IMR-90 (cell line): ENCODE measurements at regions not wholly inside any gene's neighbourhood (a gene's known extent, or its start where the extent isn't known, plus 50 kb on each side); places are given as distances from the start of the nearest gene placed in this dataset.

Source experiments
- ATAC-seq: fragments of 200-7000 bp; cut with Tn5 transposase; 2 replicates; pipeline ENCODE4 v1.9.1; 2020; ENCODE audit warnings: low read depth, mild to moderate bottlenecking, moderate library complexity
- BruUV-seq: library from RNA; stranded (reverse); fragments of 400-500 nt; replicated peaks from 2 replicates; lab custom pipeline; 2021; lab: Mats Ljungman, UMichigan
- CTCF ChIA-PET: fragments of 300-600 bp; formaldehyde crosslinking; extraction: SDS; loops from one replicate; lab custom pipeline; 2021; ENCODE audit warnings: antibody characterized with exemption; lab: Yijun Ruan, JAX
- POLR2A ChIA-PET: fragments of 300-600 bp; sonication (Branson Sonifier 250); formaldehyde crosslinking; loops from one replicate; lab custom pipeline; 2022; ENCODE audit warnings: antibody characterized with exemption; ENCODE audit not compliant: unreplicated experiment; lab: Charles Lee
- DNase-seq: peaks from one replicate; pipeline ENCODE4 v3.0.0; 2013
- H2AFZ ChIP-seq: replicated peaks from 2 replicates; pipeline ENCODE3; 2013; ENCODE audit warnings: low read length, mild to moderate bottlenecking; ENCODE audit not compliant: poor library complexity
- H2AK5ac ChIP-seq: 2 replicates; pipeline ENCODE4 v1.6.1; 2013; ENCODE audit warnings: low read depth, low read length, inconsistent platforms
- H2AK9ac ChIP-seq: replicated peaks from 2 replicates; pipeline ENCODE3; 2013; ENCODE audit warnings: mild to moderate bottlenecking, low read depth, low read length, moderate library complexity; ENCODE audit not compliant: poor library complexity
- H2BK120ac ChIP-seq: 2 replicates; pipeline ENCODE4 v1.6.1; 2013; ENCODE audit warnings: low read depth, low read length, inconsistent platforms
- H2BK15ac ChIP-seq: 3 replicates; pipeline ENCODE4 v1.6.1; 2013; ENCODE audit warnings: low read depth, low read length, inconsistent platforms
- H2BK20ac ChIP-seq: 2 replicates; pipeline ENCODE4 v1.6.1; 2013; ENCODE audit warnings: low read depth, mild to moderate bottlenecking, inconsistent platforms, low read length, moderate library complexity
- H2BK5ac ChIP-seq: 2 replicates; pipeline ENCODE4 v1.6.1; 2013; ENCODE audit warnings: mild to moderate bottlenecking, low read depth, low read length, inconsistent platforms; ENCODE audit not compliant: poor library complexity, severe bottlenecking
- H3K14ac ChIP-seq: replicated peaks from 2 replicates; pipeline ENCODE4 v1.6.1; 2013; ENCODE audit warnings: low read depth, low read length, inconsistent platforms
- H3K18ac ChIP-seq: 2 replicates; pipeline ENCODE4 v1.6.1; 2013; ENCODE audit warnings: low read depth, low read length, control low read depth
- H3K23ac ChIP-seq: 2 replicates; pipeline ENCODE4 v1.6.1; 2013; ENCODE audit warnings: low read depth, low read length, inconsistent platforms
- H3K27ac ChIP-seq: 2 replicates; pipeline ENCODE4 v1.5.1; 2013; ENCODE audit warnings: mild to moderate bottlenecking, control low read depth, low read length; ENCODE audit not compliant: insufficient read depth
- H3K27me3 ChIP-seq: 2 replicates; pipeline ENCODE4 v1.6.1; 2013; ENCODE audit warnings: low read length; ENCODE audit not compliant: control insufficient read depth, insufficient read depth
- H3K36me3 ChIP-seq: 2 replicates; pipeline ENCODE4 v1.6.1; 2013; ENCODE audit warnings: low read length, mixed read lengths; ENCODE audit not compliant: control insufficient read depth, insufficient read depth
- H3K4ac ChIP-seq: 2 replicates; pipeline ENCODE4 v1.6.1; 2013; ENCODE audit warnings: low read depth, low read length, inconsistent platforms
- H3K4me1 ChIP-seq: 2 replicates; pipeline ENCODE4 v1.6.1; 2013; ENCODE audit warnings: low read length, mixed read lengths; ENCODE audit not compliant: control insufficient read depth, insufficient read depth
- H3K4me2 ChIP-seq: 2 replicates; pipeline ENCODE4 v1.6.1; 2013; ENCODE audit warnings: low read depth, mild to moderate bottlenecking, control low read depth, low read length, moderate library complexity
- H3K4me3 ChIP-seq: 2 replicates; pipeline ENCODE4 v1.5.1; 2013; ENCODE audit warnings: low read depth, mild to moderate bottlenecking, control low read depth, low read length, moderate library complexity; ENCODE audit not compliant: insufficient read depth
- H3K56ac ChIP-seq: 2 replicates; pipeline ENCODE4 v1.6.1; 2013; ENCODE audit warnings: low read length, inconsistent platforms; ENCODE audit not compliant: insufficient read depth; ENCODE audit errors: extremely low read depth
- H3K79me1 ChIP-seq, 2 experiments: 2 replicates each; pipeline ENCODE4 v1.6.1; 2013; ENCODE audit warnings: low read length in 2 of 2, inconsistent platforms in 1 of 2, low read depth in 1 of 2
- H3K9ac ChIP-seq: 2 replicates; pipeline ENCODE4 v1.6.1; 2013; ENCODE audit warnings: low read depth, low read length, control low read depth
- H3K9me1 ChIP-seq: 2 replicates; pipeline ENCODE4 v1.6.1; 2013; ENCODE audit warnings: low read length, inconsistent platforms; ENCODE audit not compliant: insufficient read depth
- H3K9me3 ChIP-seq: 2 replicates; pipeline ENCODE4 v1.6.1; 2013; ENCODE audit warnings: low read length; ENCODE audit not compliant: control insufficient read depth, insufficient read depth
- H4K20me1 ChIP-seq: 2 replicates; pipeline ENCODE4 v1.6.1; 2013; ENCODE audit warnings: low read length, inconsistent platforms; ENCODE audit not compliant: insufficient read depth
- H4K5ac ChIP-seq: 2 replicates; pipeline ENCODE4 v1.6.1; 2013; ENCODE audit warnings: mild to moderate bottlenecking, low read depth, low read length, control low read depth
- H4K8ac ChIP-seq, 2 experiments: 2 replicates each; pipeline ENCODE4 v1.6.1; 2013; ENCODE audit warnings: low read depth in 2 of 2, low read length in 2 of 2, control low read depth in 1 of 2, inconsistent platforms in 1 of 2
- H4K91ac ChIP-seq: 2 replicates; pipeline ENCODE4 v1.6.1; 2013; ENCODE audit warnings: low read depth, low read length, inconsistent platforms; ENCODE audit not compliant: insufficient read depth
- CHD1 ChIP-seq: IDR thresholded peaks from 2 replicates; pipeline ENCODE4 v1.6.1; 2012; ENCODE audit warnings: low read depth, low read length, improper control_type of control experiment
- FOS ChIP-seq: fragments of 150-350 bp; IDR thresholded peaks from 2 replicates; pipeline ENCODE4 v1.6.1; 2016; ENCODE audit warnings: low read depth, low read length
- MAZ ChIP-seq: IDR thresholded peaks from 2 replicates; pipeline ENCODE4 v1.6.1; 2012; ENCODE audit warnings: low read depth, mild to moderate bottlenecking, low read length, improper control_type of control experiment, moderate library complexity, borderline replicate concordance
- MXI1 ChIP-seq: IDR thresholded peaks from 2 replicates; pipeline ENCODE4 v1.6.1; 2012; ENCODE audit warnings: low read depth, mild to moderate bottlenecking, low read length, moderate library complexity, borderline replicate concordance
- NFE2L2 ChIP-seq: fragments of 150-350 bp; IDR thresholded peaks from 2 replicates; pipeline ENCODE4 v1.6.1; 2016; ENCODE audit warnings: low read depth, mild to moderate bottlenecking, low read length
- POLR2A ChIP-seq: IDR thresholded peaks from 2 replicates; pipeline ENCODE4 v1.6.1; 2012; ENCODE audit warnings: mild to moderate bottlenecking, low read depth, low read length
- RAD21 ChIP-seq: IDR thresholded peaks from 2 replicates; pipeline ENCODE4 v1.6.1; 2012; ENCODE audit warnings: low read length, improper control_type of control experiment
- RCOR1 ChIP-seq: IDR thresholded peaks from 2 replicates; pipeline ENCODE4 v1.6.1; 2012; ENCODE audit warnings: mild to moderate bottlenecking, low read length, improper control_type of control experiment; ENCODE audit not compliant: insufficient replicate concordance
- RFX5 ChIP-seq: IDR thresholded peaks from 2 replicates; pipeline ENCODE4 v1.8.0; 2012; ENCODE audit warnings: low read depth, mild to moderate bottlenecking, low read length, moderate library complexity
- SMC3 ChIP-seq: fragments of 150-350 bp; IDR thresholded peaks from 2 replicates; pipeline ENCODE4 v1.6.1; 2016; ENCODE audit warnings: low read depth, mild to moderate bottlenecking, antibody characterized with exemption, low read length, moderate library complexity
- WGBS, 2 experiments: methylation state at CpG; one replicate each; pipeline versions ENCODE4 v1.1.5 to v1.1.7; 2013; ENCODE audit warnings: missing lambda C conversion rate in 2 of 2; ENCODE audit not compliant: insufficient read length in 1 of 2; ENCODE audit errors: extremely low coverage in 2 of 2; 5-methylcytosine and 5-hydroxymethylcytosine counted together
- dilution Hi-C: fragments of 300-500 bp; cut with HindIII; formaldehyde crosslinking; loops from one replicate; pipeline ENCODE4 v1.14.3; 2018; ENCODE audit warnings: low sequenced_read_pairs; ENCODE audit not compliant: unreplicated experiment
- in situ Hi-C: fragments of 300-500 bp; cut with MboI; formaldehyde crosslinking; loops from 3 replicates; pipeline ENCODE4 v1.14.3; 2019; ENCODE audit warnings: low sequenced_read_pairs, inconsistent platforms, mixed read lengths
- intact Hi-C: fragments of 100-400 bp; cut with micrococcal nuclease; formaldehyde crosslinking; loops from 2 replicates; pipeline ENCODE4 v1.10.0; 2022
- TF ChIP-seq, protein P1 (sequence below): fragments of 150-350 bp; IDR thresholded peaks from 2 replicates; pipeline ENCODE4 v1.6.1; 2017; ENCODE audit warnings: mild to moderate bottlenecking, antibody characterized with exemption, low read length, low read depth
- TF ChIP-seq, protein P2 (sequence below): fragments of 150-350 bp; IDR thresholded peaks from 2 replicates; pipeline ENCODE4 v1.6.1; 2016; ENCODE audit warnings: low read depth, mild to moderate bottlenecking, low read length, moderate library complexity, borderline replicate concordance

DNA sequence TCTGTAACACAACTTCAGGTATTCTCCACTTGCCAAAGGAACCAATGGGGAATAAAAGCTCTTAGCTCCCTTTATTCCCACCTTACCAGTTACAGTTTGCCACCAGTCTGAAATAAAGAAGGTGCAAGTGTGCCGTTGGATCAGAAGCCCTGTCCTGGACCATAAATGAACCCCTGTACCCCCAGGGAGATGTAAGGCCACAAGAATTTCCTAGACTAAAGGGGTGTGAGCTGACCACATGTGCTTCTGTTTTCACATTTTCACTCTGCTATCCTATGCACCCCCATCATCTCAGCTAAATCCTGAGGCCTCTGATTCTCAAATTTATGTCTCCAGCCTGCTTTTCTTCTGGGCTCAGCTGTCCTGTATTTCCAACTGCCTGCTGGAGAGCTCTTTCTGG is 221.2 kb downstream of the SPRY1 start:
- H3K9me1 ChIP-seq: no peaks in the 10 kb centered on the region
- no peak overlapping the region for H2BK20ac ChIP-seq
- peaks cover 6% of the 10 kb centered on the region for H3K4me1 ChIP-seq
- intact Hi-C loops: no loop called here
- no peaks in the 10 kb centered on the region for H3K79me1 ChIP-seq
- WGBS, 2 experiments: no CpG with 5 or more reads among the region's 1 CpG
- H4K20me1 ChIP-seq: no peaks in the 10 kb centered on the region
- no peak overlapping the region for H3K4me3 ChIP-seq
- no peak for DNase-seq
- H3K23ac ChIP-seq: no peak overlapping the region
- H2BK120ac ChIP-seq: no peak overlapping the region
- no peak overlapping the region for H2BK5ac ChIP-seq
- H3K27me3 ChIP-seq: no peaks in the 10 kb centered on the region
- in situ Hi-C loops: no loop called here
- no peak overlapping the region for H3K56ac ChIP-seq
- no peak overlapping the region for H3K4ac ChIP-seq
- H3K14ac ChIP-seq: no peak overlapping the region
- H2BK15ac ChIP-seq: no peak overlapping the region
- BruUV-seq: no TSS peak
- H4K5ac ChIP-seq: no peak overlapping the region; the same call in 1 of the 2 replicates
- no peak overlapping the region for H3K9ac ChIP-seq
- CTCF ChIA-PET: no interaction called here
- H3K9me3 ChIP-seq: no peaks in the 10 kb centered on the region
- ATAC-seq: no peak
- H3K4me2 ChIP-seq: no peak overlapping the region
- H2AK9ac ChIP-seq: no peak overlapping the region
- H3K27ac ChIP-seq: no peak overlapping the region
- no peak overlapping the region for H2AFZ ChIP-seq
- no peak overlapping the region for H4K8ac ChIP-seq
- H3K18ac ChIP-seq: no peak overlapping the region; the same call in 1 of the 2 replicates
- dilution Hi-C loops: no loop called here
- TF ChIP-seq, protein P1, sequence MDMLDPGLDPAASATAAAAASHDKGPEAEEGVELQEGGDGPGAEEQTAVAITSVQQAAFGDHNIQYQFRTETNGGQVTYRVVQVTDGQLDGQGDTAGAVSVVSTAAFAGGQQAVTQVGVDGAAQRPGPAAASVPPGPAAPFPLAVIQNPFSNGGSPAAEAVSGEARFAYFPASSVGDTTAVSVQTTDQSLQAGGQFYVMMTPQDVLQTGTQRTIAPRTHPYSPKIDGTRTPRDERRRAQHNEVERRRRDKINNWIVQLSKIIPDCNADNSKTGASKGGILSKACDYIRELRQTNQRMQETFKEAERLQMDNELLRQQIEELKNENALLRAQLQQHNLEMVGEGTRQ: no peak
- TF ChIP-seq NFE2L2: no peak
- no peak for TF ChIP-seq SMC3
- TF ChIP-seq RAD21: no peak
- TF ChIP-seq RCOR1: no peak
- TF ChIP-seq FOS: no peak
- no peak for TF ChIP-seq MAZ
- TF ChIP-seq, protein P2, sequence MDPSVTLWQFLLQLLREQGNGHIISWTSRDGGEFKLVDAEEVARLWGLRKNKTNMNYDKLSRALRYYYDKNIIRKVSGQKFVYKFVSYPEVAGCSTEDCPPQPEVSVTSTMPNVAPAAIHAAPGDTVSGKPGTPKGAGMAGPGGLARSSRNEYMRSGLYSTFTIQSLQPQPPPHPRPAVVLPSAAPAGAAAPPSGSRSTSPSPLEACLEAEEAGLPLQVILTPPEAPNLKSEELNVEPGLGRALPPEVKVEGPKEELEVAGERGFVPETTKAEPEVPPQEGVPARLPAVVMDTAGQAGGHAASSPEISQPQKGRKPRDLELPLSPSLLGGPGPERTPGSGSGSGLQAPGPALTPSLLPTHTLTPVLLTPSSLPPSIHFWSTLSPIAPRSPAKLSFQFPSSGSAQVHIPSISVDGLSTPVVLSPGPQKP: no peak
- TF ChIP-seq CHD1: no peak
- TF ChIP-seq MXI1: no peak
- TF ChIP-seq RFX5: no peak
- no peak for TF ChIP-seq POLR2A
- H2AK5ac ChIP-seq: no peak overlapping the region
- no peak overlapping the region for H4K91ac ChIP-seq
- POLR2A ChIA-PET: no interaction called here
- H3K36me3 ChIP-seq: no peaks in the 10 kb centered on the region
